ENCODE measurements at regions not wholly inside any gene's neighbourhood (a gene's known extent, or its start where the extent isn't known, plus 50 kb on each side); places are given as distances from the start of the nearest gene placed in this dataset.

DNA sequence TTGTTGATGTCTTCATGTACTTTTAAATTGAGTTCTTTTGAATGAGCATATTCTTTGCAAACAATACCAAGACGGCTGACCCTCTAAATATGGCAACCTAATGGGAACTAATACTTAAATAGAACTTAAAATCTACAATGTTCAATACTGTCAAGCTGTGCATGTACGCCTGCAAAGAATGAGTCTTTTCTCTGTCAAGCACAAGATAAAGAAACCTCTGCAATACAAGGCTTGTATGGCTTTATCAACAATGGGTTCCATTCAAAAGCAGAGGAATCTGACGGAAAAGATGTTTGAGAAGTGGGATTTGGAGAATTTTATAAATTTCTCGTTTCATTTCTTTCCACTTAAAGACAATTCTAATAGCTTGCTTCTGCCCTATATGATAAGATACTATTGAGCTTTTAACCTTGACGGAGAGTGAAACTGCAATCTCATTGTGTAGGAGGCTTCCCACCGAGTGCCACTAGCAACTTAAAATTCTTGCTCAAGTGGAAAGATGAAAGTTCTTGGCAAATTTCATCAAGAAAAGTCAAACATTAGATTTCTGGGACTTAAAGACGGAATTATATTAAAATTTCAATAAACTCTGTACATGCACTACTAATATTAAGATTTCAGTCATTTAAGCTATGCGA is 119.8 kb downstream of the RGS21 start:
- TF ChIP-seq, protein P1, sequence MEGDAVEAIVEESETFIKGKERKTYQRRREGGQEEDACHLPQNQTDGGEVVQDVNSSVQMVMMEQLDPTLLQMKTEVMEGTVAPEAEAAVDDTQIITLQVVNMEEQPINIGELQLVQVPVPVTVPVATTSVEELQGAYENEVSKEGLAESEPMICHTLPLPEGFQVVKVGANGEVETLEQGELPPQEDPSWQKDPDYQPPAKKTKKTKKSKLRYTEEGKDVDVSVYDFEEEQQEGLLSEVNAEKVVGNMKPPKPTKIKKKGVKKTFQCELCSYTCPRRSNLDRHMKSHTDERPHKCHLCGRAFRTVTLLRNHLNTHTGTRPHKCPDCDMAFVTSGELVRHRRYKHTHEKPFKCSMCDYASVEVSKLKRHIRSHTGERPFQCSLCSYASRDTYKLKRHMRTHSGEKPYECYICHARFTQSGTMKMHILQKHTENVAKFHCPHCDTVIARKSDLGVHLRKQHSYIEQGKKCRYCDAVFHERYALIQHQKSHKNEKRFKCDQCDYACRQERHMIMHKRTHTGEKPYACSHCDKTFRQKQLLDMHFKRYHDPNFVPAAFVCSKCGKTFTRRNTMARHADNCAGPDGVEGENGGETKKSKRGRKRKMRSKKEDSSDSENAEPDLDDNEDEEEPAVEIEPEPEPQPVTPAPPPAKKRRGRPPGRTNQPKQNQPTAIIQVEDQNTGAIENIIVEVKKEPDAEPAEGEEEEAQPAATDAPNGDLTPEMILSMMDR (IDR thresholded peaks at IDR 0.05), result no peak
- no peak for TF ChIP-seq POLR2A (IDR thresholded peaks at IDR 0.05)

Measured in heart left ventricle (tissue), 13 donors.